Activated T-helper 1 cell treated with anti-CD3 and anti-CD28 coated beads, Interleukin-2, amount 50 U/mL, for 16 hours (primary cell): ENCODE measurements at regions not wholly inside any gene's neighbourhood (a gene's known extent, or its start where the extent isn't known, plus 50 kb on each side); places are given as distances from the start of the nearest gene placed in this dataset.
"Not testable (repeated sequence)": the region's sequence is repeated elsewhere in the genome, so short reads cannot be mapped to it uniquely, and the experiment has no call there.

Experiments used
- DNase-seq, 2 donors: peaks; one replicate each; pipeline ENCODE4 v3.0.0-alpha.2; 2020; ENCODE audit warnings: low read depth in 1 of 2, low spot score in 1 of 2

- DNase-seq: no peak
These were observed 50.9 kb downstream of the ANXA2R start for GRCh38 chr5:42989190-42989589.

- no peak for DNase-seq
These were observed 51.6 kb downstream of the ANXA2R start for GRCh38 chr5:42988568-42988967.

GRCh38 chr5:42985129-42986037 lies 54.7 kb downstream of the ANXA2R start:
- DNase-seq: no peak

- no peak for DNase-seq
These were observed 55.8 kb downstream of the ANXA2R start for GRCh38 chr5:42984307-42984706.

- DNase-seq: no peak
These were observed 58.0 kb downstream of the ANXA2R start for GRCh38 chr5:42982107-42982622.

GRCh38 chr5:42981417-42982106 lies 58.6 kb downstream of the ANXA2R start:
- not testable (repeated sequence) for DNase-seq

GRCh38 chr5:42981015-42981414 lies 59.1 kb downstream of the ANXA2R start:
- DNase-seq: not testable (repeated sequence)

GRCh38 chr5:42980391-42980790 lies 59.7 kb downstream of the ANXA2R start:
- DNase-seq: not testable (repeated sequence)

- not testable (repeated sequence) for DNase-seq
These were observed 60.9 kb downstream of the ANXA2R start for GRCh38 chr5:42979242-42979641.

- DNase-seq: no peak
These were observed 65.6 kb downstream of the ANXA2R start for GRCh38 chr5:42974536-42974935.

- no peak for DNase-seq
These were observed 69.2 kb downstream of the ANXA2R start for GRCh38 chr5:42970636-42971559.

GRCh38 chr5:42965934-42966333 lies 74.2 kb downstream of the ANXA2R start:
- no peak for DNase-seq

GRCh38 chr5:42963412-42963811 lies 76.7 kb downstream of the ANXA2R start:
- no peak for DNase-seq

GRCh38 chr5:42962124-42962523 lies 78.0 kb downstream of the ANXA2R start:
- no peak for DNase-seq

- no peak for DNase-seq
These were observed 79.6 kb downstream of the ANXA2R start for GRCh38 chr5:42960506-42960905.

- DNase-seq: no peak
These were observed 83.6 kb downstream of the ANXA2R start for GRCh38 chr5:42956551-42956950.

- DNase-seq: no peak
These were observed 87.1 kb downstream of the ANXA2R start for GRCh38 chr5:42953041-42953440.

- DNase-seq: no peak
These were observed 87.5 kb downstream of the ANXA2R start for GRCh38 chr5:42952578-42952974.

GRCh38 chr5:42951293-42951840 lies 88.8 kb downstream of the ANXA2R start:
- DNase-seq: peak; percentile 50 to 58

GRCh38 chr5:42950456-42951292 lies 89.4 kb downstream of the ANXA2R start:
- peak; percentile 36 to 49 for DNase-seq
